ENCODE measurements at regions not wholly inside any gene's neighbourhood (a gene's known extent, or its start where the extent isn't known, plus 50 kb on each side); places are given as distances from the start of the nearest gene placed in this dataset.

GRCh38 chr6:23222724-23223123 is 653.4 kb downstream of the HDGFL1 start:
- DNase-seq (no peak), ATAC-seq (no peak)
- intact Hi-C loops (cut with micrococcal nuclease) = no loop called here

- DNase-seq (no peak), ATAC-seq (no peak)
- intact Hi-C loops (cut with micrococcal nuclease) = no loop called here
Measured at GRCh38 chr6:23224540-23224939, 655.2 kb downstream of the HDGFL1 start.

- ATAC-seq (no peak), DNase-seq (no peak)
- intact Hi-C loops (cut with micrococcal nuclease) = no loop called here
Measured at GRCh38 chr6:23228439-23229024, 659.2 kb downstream of the HDGFL1 start.

GRCh38 chr6:23243854-23244253 is 674.5 kb downstream of the HDGFL1 start:
- no peak for DNase-seq
- intact Hi-C loops (cut with micrococcal nuclease) = no loop called here
- ATAC-seq = no peak

DNA sequence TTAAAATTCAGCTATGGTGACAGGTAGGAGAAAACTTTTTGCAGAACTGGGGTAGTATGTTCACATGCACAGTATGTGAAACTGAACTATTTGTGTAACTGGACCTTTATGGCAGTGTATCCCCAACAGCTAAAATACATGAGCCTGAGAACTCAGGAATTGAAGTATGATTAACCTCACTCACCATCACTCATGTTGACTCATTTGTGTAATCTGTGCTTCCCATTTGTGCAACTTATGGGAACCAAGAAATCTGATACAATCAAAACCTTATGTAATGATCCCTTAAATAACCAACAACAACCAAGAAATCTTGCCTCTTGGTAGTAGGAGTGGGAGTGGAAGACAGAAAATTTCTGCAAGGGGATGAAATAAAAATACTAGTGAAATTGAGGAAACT is 674.9 kb downstream of the HDGFL1 start:
- DNase-seq (no peak), ATAC-seq (no peak)
- intact Hi-C loops (cut with micrococcal nuclease) = no loop called here

DNA sequence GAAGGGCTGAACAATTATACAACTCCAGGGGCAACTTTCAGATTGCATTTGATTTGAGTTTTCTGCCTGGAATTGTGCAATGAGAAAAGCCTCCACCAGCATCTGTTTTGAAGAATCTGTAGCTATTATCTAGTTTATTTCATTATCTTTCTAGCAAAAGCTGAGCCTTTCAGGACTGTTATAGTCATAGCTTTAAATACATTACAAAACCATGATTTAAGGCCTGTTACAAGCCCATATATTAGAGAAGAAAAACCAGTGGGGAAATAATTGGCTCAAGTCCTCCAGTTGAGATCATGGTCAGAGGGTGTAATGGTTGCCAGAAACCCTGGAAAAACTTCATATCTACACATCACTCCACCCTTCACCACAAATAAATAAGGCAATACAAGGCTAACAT is 676.2 kb downstream of the HDGFL1 start:
- DNase-seq (no peak), ATAC-seq (no peak)
- intact Hi-C loops (cut with micrococcal nuclease) = no loop called here

GRCh38 chr6:23246896-23247295 is 677.5 kb downstream of the HDGFL1 start:
- DNase-seq (no peak), ATAC-seq (no peak)
- intact Hi-C loops (cut with micrococcal nuclease) = no loop called here

GRCh38 chr6:23250556-23250955 is 681.2 kb downstream of the HDGFL1 start:
- intact Hi-C loops (cut with micrococcal nuclease) = no loop called here
- ATAC-seq (no peak), DNase-seq (no peak)

DNA sequence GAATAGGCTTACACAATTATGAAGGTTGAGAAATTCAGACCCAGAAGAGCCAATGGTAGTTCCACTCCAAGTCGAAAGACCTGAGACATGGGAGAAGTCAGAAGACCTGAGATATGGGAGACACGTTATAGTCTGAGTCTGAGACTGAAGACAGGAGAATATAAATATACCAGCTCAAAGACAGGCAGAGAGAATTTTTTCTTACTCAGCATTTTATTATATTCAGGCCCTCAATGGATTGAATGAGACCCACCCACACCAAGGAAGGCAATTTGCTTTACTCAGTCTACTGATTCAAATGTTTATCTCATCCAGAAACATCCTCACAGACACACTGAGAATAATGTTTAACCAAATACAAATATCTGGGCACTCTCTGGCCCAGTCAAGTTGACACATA is 693.5 kb downstream of the HDGFL1 start:
- intact Hi-C loops (cut with micrococcal nuclease) = no loop called here

GRCh38 chr6:23265270-23265669 is 695.9 kb downstream of the HDGFL1 start:
- DNase-seq (no peak), ATAC-seq (no peak)
- intact Hi-C loops (cut with micrococcal nuclease) = no loop called here

More for the DNA sequence above, 693.5 kb downstream of the HDGFL1 start:
- ATAC-seq = no peak
- no peak for DNase-seq

DNA sequence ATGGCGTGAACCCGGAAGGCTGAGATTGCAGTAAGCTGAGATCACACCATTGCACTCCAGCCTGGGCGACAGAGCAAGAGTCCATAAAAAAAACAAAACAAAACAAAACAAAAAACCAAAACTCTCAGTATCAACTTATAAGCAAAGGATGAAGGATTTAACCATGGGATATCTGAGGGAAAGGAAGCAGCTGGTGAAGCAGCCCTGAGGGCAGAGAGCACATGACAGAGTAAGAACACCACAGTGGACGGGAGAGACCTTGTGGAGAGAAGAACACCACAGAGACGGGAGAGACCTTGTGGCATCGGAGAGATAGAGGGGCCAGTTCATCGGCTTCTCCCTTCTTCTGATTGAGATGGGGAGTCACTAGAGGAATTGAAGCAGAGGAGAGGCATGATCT is 697.2 kb downstream of the HDGFL1 start:
- ATAC-seq (no peak), DNase-seq (no peak)
- intact Hi-C loops (cut with micrococcal nuclease) = no loop called here

- ATAC-seq (no peak), DNase-seq (no peak)
- intact Hi-C loops (cut with micrococcal nuclease) = no loop called here
Measured at GRCh38 chr6:23267651-23268050, 698.3 kb downstream of the HDGFL1 start.

DNA sequence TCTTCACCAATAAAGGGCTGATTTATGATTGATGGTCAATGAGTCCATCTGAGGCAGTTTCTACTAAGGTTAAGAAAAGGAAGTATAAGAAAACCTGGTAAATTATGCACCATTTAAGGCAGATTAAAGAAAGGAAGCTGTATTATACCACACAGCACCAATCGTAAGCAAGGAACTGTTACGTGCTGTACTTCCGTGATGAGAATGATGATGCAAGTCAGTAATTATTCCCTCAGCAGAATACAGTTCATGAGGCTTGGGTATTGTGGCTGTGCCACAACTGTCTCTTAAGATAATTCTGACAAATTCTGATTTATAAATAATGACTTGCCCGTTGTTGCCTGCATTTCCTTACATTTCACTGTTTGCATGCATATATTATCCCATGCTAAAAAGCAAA is 699.0 kb downstream of the HDGFL1 start:
- no peak for DNase-seq
- intact Hi-C loops (cut with micrococcal nuclease) = no loop called here
- no peak for ATAC-seq

GRCh38 chr6:23269436-23269835 is 700.1 kb downstream of the HDGFL1 start:
- ATAC-seq = no peak
- intact Hi-C loops (cut with micrococcal nuclease) = no loop called here
- no peak for DNase-seq

GRCh38 chr6:23272536-23272935 is 703.2 kb downstream of the HDGFL1 start:
- no peak for DNase-seq
- no peak for ATAC-seq
- intact Hi-C loops (cut with micrococcal nuclease) = no loop called here

- intact Hi-C loops (cut with micrococcal nuclease) = no loop called here
- DNase-seq = no peak
- ATAC-seq = no peak
Measured at GRCh38 chr6:23277521-23278179, 708.3 kb downstream of the HDGFL1 start.

- intact Hi-C loops (cut with micrococcal nuclease) = no loop called here
- DNase-seq (no peak), ATAC-seq (no peak)
Measured at GRCh38 chr6:23278180-23278532, 708.8 kb downstream of the HDGFL1 start.

DNA sequence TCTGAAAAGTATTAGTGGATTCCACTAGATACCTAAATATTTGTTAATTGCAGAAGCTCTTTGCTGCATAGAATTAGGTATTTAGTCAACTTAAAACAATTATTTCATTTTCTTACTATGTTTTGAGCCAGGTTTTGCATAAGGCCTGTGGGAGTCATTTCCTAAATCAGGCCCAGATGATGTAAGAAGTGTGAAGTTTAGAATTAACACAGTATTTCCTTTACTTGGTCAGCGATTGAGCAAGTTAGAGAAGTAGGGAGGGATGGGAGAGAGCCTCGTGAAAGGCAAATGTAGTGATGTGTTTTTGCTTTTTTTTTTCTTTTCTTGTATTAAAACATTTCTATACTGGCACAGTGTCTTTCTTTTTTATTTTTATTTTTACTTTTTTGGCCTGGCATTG is 711.1 kb downstream of the HDGFL1 start:
- intact Hi-C loops (cut with micrococcal nuclease) = no loop called here
- DNase-seq = no peak
- no peak for ATAC-seq

- no peak for DNase-seq
- intact Hi-C loops (cut with micrococcal nuclease) = no loop called here
- no peak for ATAC-seq
Measured at GRCh38 chr6:23282252-23283021, 713.1 kb downstream of the HDGFL1 start.

- DNase-seq (no peak), ATAC-seq (no peak)
- intact Hi-C loops (cut with micrococcal nuclease) = no loop called here
Measured at GRCh38 chr6:23293653-23294052, 724.3 kb downstream of the HDGFL1 start.

DNA sequence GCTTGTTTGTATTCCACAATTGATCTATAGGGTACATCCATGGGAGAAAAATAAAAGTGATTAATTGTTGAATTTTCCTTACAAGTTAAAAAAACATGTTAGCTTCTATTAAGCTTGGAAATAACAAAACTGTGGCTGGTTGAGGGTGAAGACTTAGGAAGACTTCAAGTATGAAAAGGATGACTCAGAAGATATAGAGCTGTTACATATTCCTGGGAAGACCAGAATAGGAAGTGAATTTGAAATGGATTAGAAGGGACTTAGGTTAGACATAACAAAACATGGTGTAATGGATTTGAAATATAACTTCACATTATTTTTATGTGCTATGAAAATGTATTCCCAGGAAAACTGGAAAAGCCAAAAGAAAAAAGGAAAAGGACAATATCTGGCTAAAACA is 732.2 kb downstream of the HDGFL1 start:
- ATAC-seq = no peak
- intact Hi-C loops (cut with micrococcal nuclease) = no loop called here
- DNase-seq = no peak

Data from left ventricle myocardium superior (tissue), 1 donor.